ENCODE measurements at regions not wholly inside any gene's neighbourhood (a gene's known extent, or its start where the extent isn't known, plus 50 kb on each side); places are given as distances from the start of the nearest gene placed in this dataset.

GRCh38 chr11:42707541-42707940, 604.3 kb upstream of the API5 start:
- Histone ChIP-seq H3K9me1 (replicated peaks; ENCODE audit: control insufficient read depth, extremely low read depth, insufficient read depth, low read length) (no peaks in the 10 kb centered on the region), H3K36me3 (ENCODE audit: control insufficient read depth in 2 of 2, extremely low read depth in 1 of 2, insufficient read depth in 2 of 2, low read length in 2 of 2) (no peaks in the 10 kb centered on the region), H3K27me3 (ENCODE audit: control insufficient read depth in 2 of 2, insufficient read depth in 2 of 2, low read length in 2 of 2) (no peaks in the 10 kb centered on the region), H3K27ac (ENCODE audit: insufficient read depth, low read depth, low read length) (no peak overlapping the region), H4K20me1 (replicated peaks; ENCODE audit: control insufficient read depth, extremely low read depth, insufficient read depth, low read length) (no peaks in the 10 kb centered on the region), H3K4me2 (ENCODE audit: insufficient read depth, low read length) (no peak overlapping the region), H3K9me3 (replicated peaks; ENCODE audit: control insufficient read depth, insufficient read depth, low read length) (no peaks in the 10 kb centered on the region), H3K79me2 (ENCODE audit: control insufficient read depth, insufficient read depth, low read length) (no peaks in the 10 kb centered on the region), H3K4me1 (ENCODE audit: control insufficient read depth, extremely low read depth, insufficient read depth, low read length) (no peaks in the 10 kb centered on the region), H3K9ac (replicated peaks; ENCODE audit: extremely low read depth, insufficient read depth, low read length) (no peak overlapping the region), H3K4me3 (replicated peaks in 1 of 3; ENCODE audit: insufficient read depth in 1 of 3, low read depth in 1 of 3, low read length in 3 of 3) (no peak overlapping the region), H2AFZ (ENCODE audit: low read depth, low read length) (no peak overlapping the region)
- dilution Hi-C loops (cut with MboI; ENCODE audit: extremely low pct_ligation_motif_present, low sequenced_read_pairs), result no loop called here
- ChIA-PET POLR2A (no interaction called here), CTCF (no interaction called here)
- no TSS peak for BruUV-seq (replicated peaks)
- no peak for FAIRE-seq
- intact Hi-C loops (cut with micrococcal nuclease), result no loop called here
- no peak for DNase-seq (ENCODE audit: low read depth, low spot score)
- TF ChIP-seq, protein P1, sequence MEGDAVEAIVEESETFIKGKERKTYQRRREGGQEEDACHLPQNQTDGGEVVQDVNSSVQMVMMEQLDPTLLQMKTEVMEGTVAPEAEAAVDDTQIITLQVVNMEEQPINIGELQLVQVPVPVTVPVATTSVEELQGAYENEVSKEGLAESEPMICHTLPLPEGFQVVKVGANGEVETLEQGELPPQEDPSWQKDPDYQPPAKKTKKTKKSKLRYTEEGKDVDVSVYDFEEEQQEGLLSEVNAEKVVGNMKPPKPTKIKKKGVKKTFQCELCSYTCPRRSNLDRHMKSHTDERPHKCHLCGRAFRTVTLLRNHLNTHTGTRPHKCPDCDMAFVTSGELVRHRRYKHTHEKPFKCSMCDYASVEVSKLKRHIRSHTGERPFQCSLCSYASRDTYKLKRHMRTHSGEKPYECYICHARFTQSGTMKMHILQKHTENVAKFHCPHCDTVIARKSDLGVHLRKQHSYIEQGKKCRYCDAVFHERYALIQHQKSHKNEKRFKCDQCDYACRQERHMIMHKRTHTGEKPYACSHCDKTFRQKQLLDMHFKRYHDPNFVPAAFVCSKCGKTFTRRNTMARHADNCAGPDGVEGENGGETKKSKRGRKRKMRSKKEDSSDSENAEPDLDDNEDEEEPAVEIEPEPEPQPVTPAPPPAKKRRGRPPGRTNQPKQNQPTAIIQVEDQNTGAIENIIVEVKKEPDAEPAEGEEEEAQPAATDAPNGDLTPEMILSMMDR (IDR thresholded peaks at IDR 0.05; ENCODE audit: extremely low read depth in 1 of 2, insufficient read depth in 1 of 2, low read depth in 1 of 2, low read length in 2 of 2), result no peak

DNA sequence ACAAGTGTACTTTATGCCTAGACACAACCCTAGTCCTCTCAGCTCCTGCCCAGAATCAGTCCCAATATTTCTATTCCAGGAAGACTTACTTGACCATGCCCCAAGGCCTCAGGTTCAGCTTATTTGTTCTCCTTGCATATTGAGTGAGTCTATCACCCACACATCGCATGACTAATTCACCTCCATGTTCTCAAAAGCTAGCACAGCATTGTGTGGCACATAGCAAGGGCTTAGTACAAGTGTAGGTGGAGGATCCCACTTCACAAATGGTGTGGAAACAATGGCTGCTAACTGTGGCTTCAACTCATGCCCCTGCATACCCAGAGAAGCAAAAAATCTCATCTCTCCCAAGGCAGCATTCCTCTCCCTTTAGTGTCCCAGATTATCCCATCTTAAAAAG, 602.6 kb upstream of the API5 start:
- no peaks in the 10 kb centered on the region for H3K79me2 ChIP-seq (ENCODE audit: control insufficient read depth, insufficient read depth, low read length)
- no peaks in the 10 kb centered on the region for H3K9me3 ChIP-seq (replicated peaks; ENCODE audit: control insufficient read depth, insufficient read depth, low read length)
- dilution Hi-C loops (cut with MboI; ENCODE audit: extremely low pct_ligation_motif_present, low sequenced_read_pairs), result no loop called here
- TF ChIP-seq, protein P2, sequence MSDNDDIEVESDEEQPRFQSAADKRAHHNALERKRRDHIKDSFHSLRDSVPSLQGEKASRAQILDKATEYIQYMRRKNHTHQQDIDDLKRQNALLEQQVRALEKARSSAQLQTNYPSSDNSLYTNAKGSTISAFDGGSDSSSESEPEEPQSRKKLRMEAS (IDR thresholded peaks at IDR 0.05; ENCODE audit: insufficient read depth, insufficient read length), result no peak
- TF ChIP-seq MYC (IDR thresholded peaks at IDR 0.05; ENCODE audit: low read depth, low read length), result no peak
- no peaks in the 10 kb centered on the region for H3K4me1 ChIP-seq (ENCODE audit: control insufficient read depth, extremely low read depth, insufficient read depth, low read length)
- no peaks in the 10 kb centered on the region for H4K20me1 ChIP-seq (replicated peaks; ENCODE audit: control insufficient read depth, extremely low read depth, insufficient read depth, low read length)
- no peaks in the 10 kb centered on the region for H3K9me1 ChIP-seq (replicated peaks; ENCODE audit: control insufficient read depth, extremely low read depth, insufficient read depth, low read length)
- intact Hi-C loops (cut with micrococcal nuclease), result no loop called here
- ChIA-PET POLR2A (no interaction called here), CTCF (no interaction called here)
- no peaks in the 10 kb centered on the region for H3K36me3 ChIP-seq (ENCODE audit: control insufficient read depth in 2 of 2, extremely low read depth in 1 of 2, insufficient read depth in 2 of 2, low read length in 2 of 2)
- FAIRE-seq (no peak), DNase-seq (ENCODE audit: low read depth, low spot score) (no peak)
- BruUV-seq (replicated peaks), result no TSS peak
- H3K27ac ChIP-seq (ENCODE audit: insufficient read depth, low read depth, low read length), result no peak overlapping the region
- no peak overlapping the region for H3K4me3 ChIP-seq (replicated peaks in 1 of 3; ENCODE audit: insufficient read depth in 1 of 3, low read depth in 1 of 3, low read length in 3 of 3)
- H3K27me3 ChIP-seq (ENCODE audit: control insufficient read depth in 2 of 2, insufficient read depth in 2 of 2, low read length in 2 of 2), result no peaks in the 10 kb centered on the region
- no peak overlapping the region for H3K4me2 ChIP-seq (ENCODE audit: insufficient read depth, low read length)
- no peak overlapping the region for H2AFZ ChIP-seq (ENCODE audit: low read depth, low read length)
- no peak overlapping the region for H3K9ac ChIP-seq (replicated peaks; ENCODE audit: extremely low read depth, insufficient read depth, low read length)

Measured in endothelial cell of umbilical vein (primary cell).